ENCODE measurements at regions not wholly inside any gene's neighbourhood (a gene's known extent, or its start where the extent isn't known, plus 50 kb on each side); places are given as distances from the start of the nearest gene placed in this dataset.

DNA sequence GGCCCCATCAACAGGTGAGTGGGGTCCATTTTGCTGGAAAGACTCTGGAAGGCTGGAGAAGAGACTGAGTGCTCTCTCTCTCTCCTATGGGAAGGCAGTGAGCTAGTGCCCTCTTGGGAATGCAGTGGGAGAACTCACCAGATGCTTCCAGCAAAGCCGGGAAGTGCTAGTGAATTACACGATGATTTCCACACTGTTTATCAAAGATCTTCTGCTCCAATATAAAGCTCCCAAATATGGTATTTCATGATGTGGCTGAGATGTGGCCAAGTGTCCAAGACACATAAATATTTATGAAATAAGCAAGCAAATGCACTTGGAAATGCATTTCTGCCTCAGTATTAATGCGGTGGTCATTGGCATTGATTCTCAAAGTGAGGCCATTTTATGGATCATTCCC lies 135.9 kb downstream of the VAPA start:
- no peak overlapping the region for H3K4me3 ChIP-seq (ENCODE audit: insufficient read depth, low read depth, low read length)
- H3K4me1 ChIP-seq (ENCODE audit: insufficient read depth, low read length), result peaks cover 15% of the 10 kb centered on the region
- H3K27ac ChIP-seq (ENCODE audit: low read depth, low read length), result no peak overlapping the region
- no peak overlapping the region for H3K9ac ChIP-seq (ENCODE audit: low read length)
- H3K27me3 ChIP-seq (ENCODE audit: insufficient read depth, low read length), result no peaks in the 10 kb centered on the region
- no peaks in the 10 kb centered on the region for H3K36me3 ChIP-seq (ENCODE audit: insufficient read depth, low read length)
- DNase-seq (ENCODE audit: low read depth), result no peak
- TF ChIP-seq, protein P1, sequence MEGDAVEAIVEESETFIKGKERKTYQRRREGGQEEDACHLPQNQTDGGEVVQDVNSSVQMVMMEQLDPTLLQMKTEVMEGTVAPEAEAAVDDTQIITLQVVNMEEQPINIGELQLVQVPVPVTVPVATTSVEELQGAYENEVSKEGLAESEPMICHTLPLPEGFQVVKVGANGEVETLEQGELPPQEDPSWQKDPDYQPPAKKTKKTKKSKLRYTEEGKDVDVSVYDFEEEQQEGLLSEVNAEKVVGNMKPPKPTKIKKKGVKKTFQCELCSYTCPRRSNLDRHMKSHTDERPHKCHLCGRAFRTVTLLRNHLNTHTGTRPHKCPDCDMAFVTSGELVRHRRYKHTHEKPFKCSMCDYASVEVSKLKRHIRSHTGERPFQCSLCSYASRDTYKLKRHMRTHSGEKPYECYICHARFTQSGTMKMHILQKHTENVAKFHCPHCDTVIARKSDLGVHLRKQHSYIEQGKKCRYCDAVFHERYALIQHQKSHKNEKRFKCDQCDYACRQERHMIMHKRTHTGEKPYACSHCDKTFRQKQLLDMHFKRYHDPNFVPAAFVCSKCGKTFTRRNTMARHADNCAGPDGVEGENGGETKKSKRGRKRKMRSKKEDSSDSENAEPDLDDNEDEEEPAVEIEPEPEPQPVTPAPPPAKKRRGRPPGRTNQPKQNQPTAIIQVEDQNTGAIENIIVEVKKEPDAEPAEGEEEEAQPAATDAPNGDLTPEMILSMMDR (IDR thresholded peaks at IDR 0.05; ENCODE audit: insufficient read depth, low read depth, low read length), result no peak
- no peak for TF ChIP-seq EZH2 (IDR thresholded peaks at IDR 0.05; ENCODE audit: insufficient read depth, low read length)
- H3K9me3 ChIP-seq (ENCODE audit: insufficient read depth, low read depth, low read length), result no peaks in the 10 kb centered on the region
- Mint-ChIP-seq H3K4me3 (ENCODE audit: unreplicated experiment) (no peak overlapping the region), H3K27me3 (ENCODE audit: low read depth, unreplicated experiment) (peaks cover 5% of the 10 kb centered on the region), H3K9me3 (ENCODE audit: unreplicated experiment) (peaks cover 5% of the 10 kb centered on the region), H3K36me3 (ENCODE audit: low read depth, unreplicated experiment) (no peaks in the 10 kb centered on the region), H3K27ac (ENCODE audit: unreplicated experiment) (no peak overlapping the region), H3K4me1 (ENCODE audit: low read depth, unreplicated experiment) (peaks cover 7% of the 10 kb centered on the region)
- H2AFZ ChIP-seq (ENCODE audit: low read depth, low read length), result no peak overlapping the region
- H4K20me1 ChIP-seq (ENCODE audit: insufficient read depth, low read length), result no peaks in the 10 kb centered on the region
- FAIRE-seq, result no peak
- H3K4me2 ChIP-seq (ENCODE audit: low read length), result no peak overlapping the region
- H3K79me2 ChIP-seq (ENCODE audit: insufficient read depth, low read length), result no peaks in the 10 kb centered on the region

DNA sequence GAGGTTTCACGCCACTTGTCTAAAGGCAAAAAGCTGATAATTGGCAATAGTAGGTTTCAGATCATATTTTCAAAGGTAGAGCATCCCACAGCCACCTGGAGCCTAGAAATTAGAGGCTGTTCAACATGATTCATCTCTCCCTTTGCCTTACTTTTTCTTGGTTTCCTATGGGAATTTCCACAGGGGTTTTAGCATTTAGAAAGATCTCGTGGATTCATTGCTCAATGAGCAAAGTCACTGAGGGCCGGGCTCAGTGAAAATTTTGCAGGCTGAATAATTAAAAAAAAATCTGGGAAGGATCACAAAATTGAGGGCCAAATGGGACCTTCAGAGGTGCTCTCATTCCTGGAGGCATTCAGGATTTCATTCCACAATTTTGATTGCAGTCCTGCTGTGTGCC lies 137.1 kb downstream of the VAPA start:
- Mint-ChIP-seq H3K9me3 (ENCODE audit: unreplicated experiment) (peaks cover 3% of the 10 kb centered on the region), H3K27me3 (ENCODE audit: low read depth, unreplicated experiment) (peaks cover 5% of the 10 kb centered on the region), H3K4me1 (ENCODE audit: low read depth, unreplicated experiment) (peaks cover 7% of the 10 kb centered on the region), H3K36me3 (ENCODE audit: low read depth, unreplicated experiment) (no peaks in the 10 kb centered on the region), H3K4me3 (ENCODE audit: unreplicated experiment) (no peak overlapping the region), H3K27ac (ENCODE audit: unreplicated experiment) (no peak overlapping the region)
- no peaks in the 10 kb centered on the region for H3K36me3 ChIP-seq (ENCODE audit: insufficient read depth, low read length)
- no peaks in the 10 kb centered on the region for H3K27me3 ChIP-seq (ENCODE audit: insufficient read depth, low read length)
- H3K4me2 ChIP-seq (ENCODE audit: low read length), result no peak overlapping the region
- no peak overlapping the region for H3K9ac ChIP-seq (ENCODE audit: low read length)
- no peak for DNase-seq (ENCODE audit: low read depth)
- FAIRE-seq, result no peak
- H3K9me3 ChIP-seq (ENCODE audit: insufficient read depth, low read depth, low read length), result no peaks in the 10 kb centered on the region
- H3K4me1 ChIP-seq (ENCODE audit: insufficient read depth, low read length), result peaks cover 15% of the 10 kb centered on the region
- H3K4me3 ChIP-seq (ENCODE audit: insufficient read depth, low read depth, low read length), result no peak overlapping the region
- H2AFZ ChIP-seq (ENCODE audit: low read depth, low read length), result no peak overlapping the region
- H4K20me1 ChIP-seq (ENCODE audit: insufficient read depth, low read length), result no peaks in the 10 kb centered on the region
- no peaks in the 10 kb centered on the region for H3K79me2 ChIP-seq (ENCODE audit: insufficient read depth, low read length)
- TF ChIP-seq, protein P1 (IDR thresholded peaks at IDR 0.05; ENCODE audit: insufficient read depth, low read depth, low read length), result no peak
- no peak for TF ChIP-seq EZH2 (IDR thresholded peaks at IDR 0.05; ENCODE audit: insufficient read depth, low read length)
- no peak overlapping the region for H3K27ac ChIP-seq (ENCODE audit: low read depth, low read length)

DNA sequence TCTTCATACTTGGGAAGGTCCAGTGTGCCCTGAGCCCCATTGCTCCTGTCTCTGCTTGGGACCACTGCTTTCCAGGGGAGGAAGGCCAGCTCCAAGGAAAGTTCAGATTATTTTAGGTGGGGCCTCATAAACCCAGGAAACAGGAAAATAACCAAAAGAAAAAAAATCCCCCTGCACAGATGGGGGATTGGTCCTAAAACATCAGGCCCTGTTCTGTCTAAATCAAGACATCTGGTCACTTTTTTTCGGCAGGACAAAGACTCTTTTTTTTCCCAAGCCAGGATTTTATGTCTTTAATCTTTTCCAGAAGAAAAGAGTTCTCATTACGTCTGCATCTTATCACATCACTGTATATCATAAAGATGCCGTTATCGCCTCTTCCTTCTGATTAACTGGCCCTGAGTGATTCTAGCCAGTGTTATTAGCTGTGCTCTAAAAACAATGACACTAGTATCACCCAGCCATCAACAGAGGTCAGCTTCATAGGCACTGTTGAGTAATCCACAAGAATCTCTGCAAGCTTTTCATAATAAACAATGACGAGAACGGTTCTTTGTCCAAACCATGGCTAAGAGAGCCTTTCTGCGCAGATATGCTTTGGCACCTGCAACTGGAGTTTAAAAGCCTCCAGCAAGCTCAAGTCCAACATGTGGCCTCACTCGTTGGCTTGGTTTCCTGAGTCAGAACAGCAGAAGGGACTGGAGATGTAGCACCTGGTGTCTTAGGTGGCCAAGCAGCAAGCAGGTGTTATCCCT lies 138.2 kb downstream of the VAPA start:
- no peak overlapping the region for H2AFZ ChIP-seq (ENCODE audit: low read depth, low read length)

More for the DNA sequence above, 138.2 kb downstream of the VAPA start:
- Histone ChIP-seq H3K4me2 (ENCODE audit: low read length) (no peak overlapping the region), H3K4me3 (ENCODE audit: insufficient read depth, low read depth, low read length) (no peak overlapping the region), H4K20me1 (ENCODE audit: insufficient read depth, low read length) (no peaks in the 10 kb centered on the region), H3K9ac (ENCODE audit: low read length) (no peak overlapping the region), H3K9me3 (ENCODE audit: insufficient read depth, low read depth, low read length) (no peaks in the 10 kb centered on the region), H3K79me2 (ENCODE audit: insufficient read depth, low read length) (no peaks in the 10 kb centered on the region), H3K4me1 (ENCODE audit: insufficient read depth, low read length) (peaks cover 14% of the 10 kb centered on the region), H3K27ac (ENCODE audit: low read depth, low read length) (no peak overlapping the region), H3K27me3 (ENCODE audit: insufficient read depth, low read length) (no peaks in the 10 kb centered on the region), H3K36me3 (ENCODE audit: insufficient read depth, low read length) (no peaks in the 10 kb centered on the region)
- H3K27ac Mint-ChIP-seq (ENCODE audit: unreplicated experiment), result no peak overlapping the region
- no peaks in the 10 kb centered on the region for H3K36me3 Mint-ChIP-seq (ENCODE audit: low read depth, unreplicated experiment)
- H3K27me3 Mint-ChIP-seq (ENCODE audit: low read depth, unreplicated experiment), result peaks cover 5% of the 10 kb centered on the region
- H3K4me1 Mint-ChIP-seq (ENCODE audit: low read depth, unreplicated experiment), result peaks cover 7% of the 10 kb centered on the region
- H3K9me3 Mint-ChIP-seq (ENCODE audit: unreplicated experiment), result no peaks in the 10 kb centered on the region
- no peak overlapping the region for H3K4me3 Mint-ChIP-seq (ENCODE audit: unreplicated experiment)
- DNase-seq (ENCODE audit: low read depth), result peak; percentile 95
- TF ChIP-seq, protein P1 (IDR thresholded peaks at IDR 0.05; ENCODE audit: insufficient read depth, low read depth, low read length), result no peak
- TF ChIP-seq EZH2 (IDR thresholded peaks at IDR 0.05; ENCODE audit: insufficient read depth, low read length), result no peak
- peak; percentile 47 for FAIRE-seq

All from astrocyte (in vitro differentiated cells and primary cell).